Panc1 (cell line): ENCODE measurements at regions not wholly inside any gene's neighbourhood (a gene's known extent, or its start where the extent isn't known, plus 50 kb on each side); places are given as distances from the start of the nearest gene placed in this dataset.

Source experiments
- ATAC-seq: fragments of 200-7000 bp; cut with Tn5 transposase; 2 replicates; pipeline ENCODE4 v1.9.1; 2020; ENCODE audit warnings: mild to moderate bottlenecking, moderate library complexity
- BruUV-seq: library from RNA; stranded (reverse); fragments of 400-500 nt; replicated peaks from 2 replicates; lab custom pipeline; 2021; lab: Mats Ljungman, UMichigan
- CTCF ChIA-PET: fragments of 300-600 bp; sonication (Branson Sonifier 250); formaldehyde crosslinking; loops from one replicate; lab custom pipeline; 2022; ENCODE audit warnings: antibody characterized with exemption; lab: Charles Lee
- POLR2A ChIA-PET: fragments of 300-600 bp; sonication (Branson Sonifier 250); formaldehyde crosslinking; loops from one replicate; lab custom pipeline; 2022; ENCODE audit warnings: antibody characterized with exemption; lab: Charles Lee
- DNase-seq: peaks from one replicate; pipeline ENCODE4 v3.0.0-alpha.2; 2010; ENCODE audit warnings: low read depth, low spot score
- H3K27ac ChIP-seq: 2 replicates; pipeline ENCODE4 v1.5.1; 2011; ENCODE audit warnings: mild to moderate bottlenecking, low read length, inconsistent platforms
- H3K27me3 ChIP-seq: fragments of 200-500 bp; sonication (Bioruptor generic); 2 replicates; pipeline ENCODE4 v1.6.0; 2014; ENCODE audit warnings: low read length, inconsistent platforms; ENCODE audit not compliant: control insufficient read depth, insufficient read depth
- H3K36me3 ChIP-seq: fragments of 200-500 bp; sonication (Bioruptor generic); 2 replicates; pipeline ENCODE4 v1.5.1; 2014; ENCODE audit warnings: inconsistent platforms, mild to moderate bottlenecking, low read length, moderate library complexity; ENCODE audit not compliant: control insufficient read depth, insufficient read depth
- H3K4me1 ChIP-seq: 2 replicates; pipeline ENCODE4 v1.5.1; 2011; ENCODE audit warnings: inconsistent platforms, mild to moderate bottlenecking, low read length, moderate library complexity; ENCODE audit not compliant: control insufficient read depth, insufficient read depth
- H3K4me3 ChIP-seq, 2 experiments: 2 replicates each; pipeline ENCODE4 v1.5.1; 2011 to 2012; ENCODE audit warnings: low read depth in 2 of 2, low read length in 2 of 2, mild to moderate bottlenecking in 2 of 2, inconsistent platforms in 1 of 2, moderate library complexity in 1 of 2
- H3K9me3 ChIP-seq: fragments of 200-500 bp; sonication (Bioruptor generic); 2 replicates; pipeline ENCODE4 v1.5.1; 2014; ENCODE audit warnings: low read depth, mild to moderate bottlenecking, inconsistent platforms, low read length, moderate library complexity; ENCODE audit not compliant: control insufficient read depth, insufficient read depth
- POLR2AphosphoS5 ChIP-seq: IDR thresholded peaks from 2 replicates; pipeline ENCODE4 v1.6.1; 2012; ENCODE audit warnings: mild to moderate bottlenecking, low read depth, low read length, moderate library complexity
- SIN3A ChIP-seq: IDR thresholded peaks from 2 replicates; pipeline ENCODE4 v1.6.1; 2012; ENCODE audit warnings: low read depth, mild to moderate bottlenecking, low read length, moderate library complexity, borderline replicate concordance; ENCODE audit not compliant: insufficient read depth
- TCF7L2 ChIP-seq: IDR thresholded peaks from 2 replicates; pipeline ENCODE4 v1.6.1; 2011; ENCODE audit warnings: mild to moderate bottlenecking, low read depth, low read length, inconsistent platforms
- in situ Hi-C: cut with HindIII; loops from 2 replicates; pipeline ENCODE4 v1.10.0; 2016; ENCODE audit warnings: low sequenced_read_pairs, low pct_unique_long_range_greater_than_20kb
- intact Hi-C: fragments of 100-400 bp; cut with micrococcal nuclease; formaldehyde crosslinking; loops from one replicate; pipeline ENCODE4 v1.10.0; 2022; ENCODE audit not compliant: unreplicated experiment
- TF ChIP-seq, protein P1 (sequence below): fragments of 450-650 bp; IDR thresholded peaks from 2 replicates; pipeline ENCODE4 v1.5.1; 2017; ENCODE audit warnings: mild to moderate bottlenecking
- TF ChIP-seq, protein P2 (sequence below), 2 experiments: IDR thresholded peaks; 2 replicates each; pipeline ENCODE4 v1.6.1; 2011 to 2012; ENCODE audit warnings: low read depth in 2 of 2, control low read depth in 1 of 2, low read length in 1 of 2, mild to moderate bottlenecking in 1 of 2, moderate library complexity in 1 of 2; ENCODE audit not compliant: insufficient read depth in 1 of 2

DNA sequence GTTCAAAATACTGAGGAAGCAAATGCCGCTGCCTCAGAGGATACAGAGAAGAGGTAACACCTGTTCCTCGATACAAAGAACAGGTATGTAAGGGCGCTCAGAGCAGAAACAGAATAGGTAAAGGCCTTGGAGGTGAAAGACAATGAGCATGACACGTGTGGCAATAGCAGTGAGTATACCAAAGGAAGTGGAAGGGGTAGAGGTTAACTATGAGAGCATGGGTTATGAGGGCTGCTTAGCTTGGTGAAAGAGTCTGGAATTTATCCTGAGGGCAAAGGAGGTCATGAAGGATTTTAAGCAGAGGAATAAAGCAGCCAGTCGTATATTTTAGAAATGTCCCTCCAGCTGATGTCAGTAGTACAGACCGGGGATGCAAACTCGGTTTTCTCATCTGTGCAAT lies 269.8 kb upstream of the ZNF462 start:
- Histone ChIP-seq H3K27ac (no peak overlapping the region), H3K4me3 (no peak overlapping the region), H3K36me3 (no peaks in the 10 kb centered on the region), H3K27me3 (no peaks in the 10 kb centered on the region), H3K9me3 (no peaks in the 10 kb centered on the region), H3K4me1 (no peaks in the 10 kb centered on the region)
- no TSS peak for BruUV-seq
- ATAC-seq (no peak), DNase-seq (no peak)
- POLR2A ChIA-PET = no interaction called here
- intact Hi-C loops (no loop called here), in situ Hi-C loops (no loop called here)
- TF ChIP-seq, protein P1, sequence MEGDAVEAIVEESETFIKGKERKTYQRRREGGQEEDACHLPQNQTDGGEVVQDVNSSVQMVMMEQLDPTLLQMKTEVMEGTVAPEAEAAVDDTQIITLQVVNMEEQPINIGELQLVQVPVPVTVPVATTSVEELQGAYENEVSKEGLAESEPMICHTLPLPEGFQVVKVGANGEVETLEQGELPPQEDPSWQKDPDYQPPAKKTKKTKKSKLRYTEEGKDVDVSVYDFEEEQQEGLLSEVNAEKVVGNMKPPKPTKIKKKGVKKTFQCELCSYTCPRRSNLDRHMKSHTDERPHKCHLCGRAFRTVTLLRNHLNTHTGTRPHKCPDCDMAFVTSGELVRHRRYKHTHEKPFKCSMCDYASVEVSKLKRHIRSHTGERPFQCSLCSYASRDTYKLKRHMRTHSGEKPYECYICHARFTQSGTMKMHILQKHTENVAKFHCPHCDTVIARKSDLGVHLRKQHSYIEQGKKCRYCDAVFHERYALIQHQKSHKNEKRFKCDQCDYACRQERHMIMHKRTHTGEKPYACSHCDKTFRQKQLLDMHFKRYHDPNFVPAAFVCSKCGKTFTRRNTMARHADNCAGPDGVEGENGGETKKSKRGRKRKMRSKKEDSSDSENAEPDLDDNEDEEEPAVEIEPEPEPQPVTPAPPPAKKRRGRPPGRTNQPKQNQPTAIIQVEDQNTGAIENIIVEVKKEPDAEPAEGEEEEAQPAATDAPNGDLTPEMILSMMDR = no peak
- TF ChIP-seq SIN3A (no peak), POLR2AphosphoS5 (no peak), TCF7L2 (no peak)
- TF ChIP-seq, protein P2, sequence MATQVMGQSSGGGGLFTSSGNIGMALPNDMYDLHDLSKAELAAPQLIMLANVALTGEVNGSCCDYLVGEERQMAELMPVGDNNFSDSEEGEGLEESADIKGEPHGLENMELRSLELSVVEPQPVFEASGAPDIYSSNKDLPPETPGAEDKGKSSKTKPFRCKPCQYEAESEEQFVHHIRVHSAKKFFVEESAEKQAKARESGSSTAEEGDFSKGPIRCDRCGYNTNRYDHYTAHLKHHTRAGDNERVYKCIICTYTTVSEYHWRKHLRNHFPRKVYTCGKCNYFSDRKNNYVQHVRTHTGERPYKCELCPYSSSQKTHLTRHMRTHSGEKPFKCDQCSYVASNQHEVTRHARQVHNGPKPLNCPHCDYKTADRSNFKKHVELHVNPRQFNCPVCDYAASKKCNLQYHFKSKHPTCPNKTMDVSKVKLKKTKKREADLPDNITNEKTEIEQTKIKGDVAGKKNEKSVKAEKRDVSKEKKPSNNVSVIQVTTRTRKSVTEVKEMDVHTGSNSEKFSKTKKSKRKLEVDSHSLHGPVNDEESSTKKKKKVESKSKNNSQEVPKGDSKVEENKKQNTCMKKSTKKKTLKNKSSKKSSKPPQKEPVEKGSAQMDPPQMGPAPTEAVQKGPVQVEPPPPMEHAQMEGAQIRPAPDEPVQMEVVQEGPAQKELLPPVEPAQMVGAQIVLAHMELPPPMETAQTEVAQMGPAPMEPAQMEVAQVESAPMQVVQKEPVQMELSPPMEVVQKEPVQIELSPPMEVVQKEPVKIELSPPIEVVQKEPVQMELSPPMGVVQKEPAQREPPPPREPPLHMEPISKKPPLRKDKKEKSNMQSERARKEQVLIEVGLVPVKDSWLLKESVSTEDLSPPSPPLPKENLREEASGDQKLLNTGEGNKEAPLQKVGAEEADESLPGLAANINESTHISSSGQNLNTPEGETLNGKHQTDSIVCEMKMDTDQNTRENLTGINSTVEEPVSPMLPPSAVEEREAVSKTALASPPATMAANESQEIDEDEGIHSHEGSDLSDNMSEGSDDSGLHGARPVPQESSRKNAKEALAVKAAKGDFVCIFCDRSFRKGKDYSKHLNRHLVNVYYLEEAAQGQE (IDR thresholded peaks at IDR 0.05; ENCODE audit: insufficient read depth in 1 of 2, low read depth in 2 of 2, low read length in 1 of 2) = no peak
- CTCF ChIA-PET = interaction anchor here (0.6 kb wide), 1 partner anchor 24 kb away, joined by 6 read pairs; no protein-coding TSS in a partner anchor

DNA sequence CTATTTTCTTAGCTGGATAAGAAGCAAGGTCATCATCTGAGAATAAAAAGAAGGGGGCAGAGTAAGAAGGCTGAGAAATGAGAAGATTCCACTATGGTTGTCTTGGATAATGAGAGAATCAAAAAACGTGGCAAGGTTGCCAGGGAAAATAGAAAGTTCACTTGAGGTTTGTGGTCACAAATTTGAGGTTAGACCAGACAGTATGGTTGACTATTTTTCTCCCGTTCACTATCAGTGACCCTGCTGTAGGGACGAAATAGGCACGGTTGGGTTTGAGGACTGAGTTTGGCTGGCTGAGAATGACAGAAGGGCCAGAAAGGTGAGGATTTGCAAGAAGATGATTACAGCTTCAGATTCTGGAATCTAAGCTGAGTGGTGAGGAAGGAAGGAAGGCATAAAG lies 266.0 kb upstream of the ZNF462 start:
- in situ Hi-C loops (no loop called here), intact Hi-C loops (no loop called here)
- POLR2A ChIA-PET = no interaction called here
- Histone ChIP-seq H3K9me3 (no peaks in the 10 kb centered on the region), H3K4me3 (no peak overlapping the region), H3K27ac (no peak overlapping the region), H3K27me3 (no peaks in the 10 kb centered on the region), H3K36me3 (no peaks in the 10 kb centered on the region), H3K4me1 (no peaks in the 10 kb centered on the region)
- CTCF ChIA-PET = no interaction called here
- no TSS peak for BruUV-seq
- no peak for DNase-seq
- ATAC-seq = no peak
- TF ChIP-seq TCF7L2 (no peak), SIN3A (no peak), POLR2AphosphoS5 (no peak)
- TF ChIP-seq, protein P1 = no peak
